ENCODE measurements at regions not wholly inside any gene's neighbourhood (a gene's known extent, or its start where the extent isn't known, plus 50 kb on each side); places are given as distances from the start of the nearest gene placed in this dataset.

GRCh38 chr10:130578532-130579289 lies 442.5 kb downstream of the GLRX3 start:
- no peak for DNase-seq (ENCODE audit: extremely low read depth, insufficient read length)
- Histone ChIP-seq H3K4me3 (replicated peaks; ENCODE audit: low read depth, low read length) (no peak overlapping the region), H3K36me3 (ENCODE audit: control insufficient read depth, insufficient read depth, low read length) (no peaks in the 10 kb centered on the region), H3K27me3 (replicated peaks; ENCODE audit: control insufficient read depth, insufficient read depth, low read length) (no peaks in the 10 kb centered on the region)
- TF ChIP-seq CTCF (IDR thresholded peaks at IDR 0.05; ENCODE audit: insufficient read depth, low read length, poor library complexity, severe bottlenecking), result no peak

GRCh38 chr10:130579913-130580312 lies 443.7 kb downstream of the GLRX3 start:
- Histone ChIP-seq H3K36me3 (ENCODE audit: control insufficient read depth, insufficient read depth, low read length) (no peaks in the 10 kb centered on the region), H3K4me3 (replicated peaks; ENCODE audit: low read depth, low read length) (no peak overlapping the region), H3K27me3 (replicated peaks; ENCODE audit: control insufficient read depth, insufficient read depth, low read length) (no peaks in the 10 kb centered on the region)
- DNase-seq (ENCODE audit: extremely low read depth, insufficient read length), result no peak
- no peak for TF ChIP-seq CTCF (IDR thresholded peaks at IDR 0.05; ENCODE audit: insufficient read depth, low read length, poor library complexity, severe bottlenecking)

- Histone ChIP-seq H3K27me3 (replicated peaks; ENCODE audit: control insufficient read depth, insufficient read depth, low read length) (no peaks in the 10 kb centered on the region), H3K36me3 (ENCODE audit: control insufficient read depth, insufficient read depth, low read length) (no peaks in the 10 kb centered on the region), H3K4me3 (replicated peaks; ENCODE audit: low read depth, low read length) (no peak overlapping the region)
- TF ChIP-seq CTCF (IDR thresholded peaks at IDR 0.05; ENCODE audit: insufficient read depth, low read length, poor library complexity, severe bottlenecking), result no peak
- DNase-seq (ENCODE audit: extremely low read depth, insufficient read length), result no peak
These were observed 444.8 kb downstream of the GLRX3 start for GRCh38 chr10:130580975-130581374.

- Histone ChIP-seq H3K27me3 (replicated peaks; ENCODE audit: control insufficient read depth, insufficient read depth, low read length) (no peaks in the 10 kb centered on the region), H3K4me3 (replicated peaks; ENCODE audit: low read depth, low read length) (no peak overlapping the region), H3K36me3 (ENCODE audit: control insufficient read depth, insufficient read depth, low read length) (no peaks in the 10 kb centered on the region)
- DNase-seq (ENCODE audit: extremely low read depth, insufficient read length), result no peak
- no peak for TF ChIP-seq CTCF (IDR thresholded peaks at IDR 0.05; ENCODE audit: insufficient read depth, low read length, poor library complexity, severe bottlenecking)
These were observed 451.5 kb downstream of the GLRX3 start for GRCh38 chr10:130587718-130588117.

GRCh38 chr10:130606001-130606405 lies 469.8 kb downstream of the GLRX3 start:
- Histone ChIP-seq H3K36me3 (ENCODE audit: control insufficient read depth, insufficient read depth, low read length) (no peaks in the 10 kb centered on the region), H3K4me3 (replicated peaks; ENCODE audit: low read depth, low read length) (no peak overlapping the region), H3K27me3 (replicated peaks; ENCODE audit: control insufficient read depth, insufficient read depth, low read length) (no peaks in the 10 kb centered on the region)
- TF ChIP-seq CTCF (IDR thresholded peaks at IDR 0.05; ENCODE audit: insufficient read depth, low read length, poor library complexity, severe bottlenecking), result no peak
- DNase-seq (ENCODE audit: extremely low read depth, insufficient read length), result no peak

- no peaks in the 10 kb centered on the region for H3K36me3 ChIP-seq (ENCODE audit: control insufficient read depth, insufficient read depth, low read length)
- no peaks in the 10 kb centered on the region for H3K27me3 ChIP-seq (replicated peaks; ENCODE audit: control insufficient read depth, insufficient read depth, low read length)
- H3K4me3 ChIP-seq (replicated peaks; ENCODE audit: low read depth, low read length), result no peak overlapping the region
- TF ChIP-seq CTCF (IDR thresholded peaks at IDR 0.05; ENCODE audit: insufficient read depth, low read length, poor library complexity, severe bottlenecking), result no peak
- DNase-seq (ENCODE audit: extremely low read depth, insufficient read length), result no peak
These were observed 471.2 kb downstream of the GLRX3 start for GRCh38 chr10:130607366-130607765.
